HepG2 (cell line): ENCODE measurements at regions not wholly inside any gene's neighbourhood (a gene's known extent, or its start where the extent isn't known, plus 50 kb on each side); places are given as distances from the start of the nearest gene placed in this dataset.

Source experiments
- ATAC-seq: fragments of 200-7000 bp; cut with Tn5 transposase; 3 replicates; pipeline ENCODE4 v1.9.1; 2020; ENCODE audit warnings: mild to moderate bottlenecking, moderate library complexity
- BruUV-seq: library from RNA; stranded (reverse); fragments of 400-500 nt; replicated peaks from 2 replicates; lab custom pipeline; 2021; lab: Mats Ljungman, UMichigan
- CTCF ChIA-PET: fragments of 300-600 bp; formaldehyde crosslinking; extraction: SDS; loops from one replicate; lab custom pipeline; 2021; ENCODE audit warnings: low total read pairs, inconsistent platforms, low intra/inter-chr PET ratio; lab: Yijun Ruan, JAX
- POLR2A ChIA-PET: fragments of 350-600 bp; sonication (Branson Sonifier 250); formaldehyde crosslinking; loops from one replicate; lab custom pipeline; 2020; ENCODE audit warnings: antibody characterized with exemption, inconsistent platforms; lab: Yijun Ruan, JAX
- DNase-seq: peaks from one replicate; pipeline ENCODE4 v3.0.0-alpha.2; 2015; ENCODE audit warnings: low spot score
- FAIRE-seq: peaks from 3 replicates; lab custom pipeline; 2011; peaks lifted over from hg19 to GRCh38; lab: Jason Lieb, UNC
- H2AFZ ChIP-seq: one replicate; pipeline ENCODE4 v1.6.1; 2011; ENCODE audit warnings: low read length, inconsistent platforms
- H3K27ac ChIP-seq: fragments of 300-600 bp; 3 replicates; pipeline ENCODE4 v1.8.0; 2011; ENCODE audit warnings: mixed run types, mild to moderate bottlenecking, mixed read lengths, low read length, inconsistent platforms; ENCODE audit not compliant: insufficient read depth; ENCODE audit errors: extremely low read length
- H3K27me3 ChIP-seq, 2 experiments: fragments of 200-600 bp in 1 of 2; 2 replicates in 1 of 2; 3 replicates in 1 of 2; pipeline versions ENCODE4 v1.6.0 to v1.8.0; 2011; ENCODE audit warnings: low read length in 2 of 2, mild to moderate bottlenecking in 2 of 2, moderate library complexity in 2 of 2, inconsistent platforms in 1 of 2; ENCODE audit not compliant: insufficient read depth in 2 of 2, control insufficient read depth in 1 of 2
- H3K36me3 ChIP-seq, 2 experiments: fragments of 200-600 bp in 1 of 2; replicated peaks in 1 of 2; 2 replicates in 1 of 2; 3 replicates in 1 of 2; pipeline versions ENCODE4 v1.5.1 to v1.8.0; 2011; ENCODE audit warnings: low read length in 2 of 2, inconsistent platforms in 1 of 2; ENCODE audit not compliant: insufficient read depth in 2 of 2, control insufficient read depth in 1 of 2
- H3K4me1 ChIP-seq: 2 replicates; pipeline ENCODE4 v1.5.1; 2012; ENCODE audit warnings: low read length, inconsistent platforms; ENCODE audit not compliant: insufficient read depth
- H3K4me2 ChIP-seq: 2 replicates; pipeline ENCODE4 v1.6.0; 2011; ENCODE audit warnings: low read depth, low read length, inconsistent platforms
- H3K4me3 ChIP-seq, 3 experiments: fragments of 200-600 bp in 1 of 3; sonication (generic), shearing (Covaris generic) in 1 of 3; replicated peaks in 1 of 3; 2 replicates each; pipeline ENCODE4 v1.5.1; 2011 to 2016; ENCODE audit warnings: low read length in 3 of 3, inconsistent platforms in 2 of 3, low read depth in 2 of 3, mild to moderate bottlenecking in 2 of 3, control low read depth in 1 of 3, mixed read lengths in 1 of 3; ENCODE audit not compliant: insufficient read depth in 1 of 3
- H3K79me2 ChIP-seq: one replicate; pipeline ENCODE4 v1.6.1; 2011; ENCODE audit warnings: low read length, inconsistent platforms; ENCODE audit not compliant: insufficient read depth
- H3K9ac ChIP-seq: 2 replicates; pipeline ENCODE4 v1.6.0; 2011; ENCODE audit warnings: mild to moderate bottlenecking, low read depth, low read length, inconsistent platforms; ENCODE audit not compliant: insufficient read depth
- H3K9me3 ChIP-seq: 2 replicates; pipeline ENCODE4 v1.5.1; 2012; ENCODE audit warnings: mild to moderate bottlenecking, low read length
- H4K20me1 ChIP-seq: 2 replicates; pipeline ENCODE4 v1.6.0; 2011; ENCODE audit warnings: inconsistent platforms, mild to moderate bottlenecking, low read length, moderate library complexity; ENCODE audit not compliant: insufficient read depth
- CREB1 ChIP-seq, 2 experiments: fragments of 450-650 bp in 1 of 2; IDR thresholded peaks; 2 replicates each; pipeline ENCODE4 v1.6.1; 2016 to 2017; ENCODE audit warnings: control low read depth in 1 of 2, mild to moderate bottlenecking in 1 of 2, missing compliant biosample characterization in 1 of 2, missing genetic modification characterization in 1 of 2
- HDAC6 ChIP-seq: fragments of 200-600 bp; sonication (generic); IDR thresholded peaks from 2 replicates; pipeline ENCODE4 v1.7.0; 2017; ENCODE audit warnings: mild to moderate bottlenecking, antibody characterized with exemption, low read length, low read depth
- ISX ChIP-seq: sonication (generic); formaldehyde crosslinking; conservative IDR thresholded peaks from 2 replicates; pipeline ENCODE4 v1.5.0; 2020; ENCODE audit warnings: missing genetic modification reagents
- MED8 ChIP-seq: sonication (generic); formaldehyde crosslinking; IDR thresholded peaks from 2 replicates; pipeline ENCODE4 v1.8.1; 2023; ENCODE audit warnings: mild to moderate bottlenecking, missing genetic modification reagents; ENCODE audit not compliant: insufficient replicate concordance
- MIXL1 ChIP-seq: IDR thresholded peaks from 2 replicates; pipeline ENCODE4 v1.6.1; 2016
- NFIC ChIP-seq: IDR thresholded peaks from 2 replicates; pipeline ENCODE4 v1.6.1; 2012; ENCODE audit warnings: mild to moderate bottlenecking, low read length, inconsistent platforms
- ZFY ChIP-seq: sonication (generic); formaldehyde crosslinking; IDR thresholded peaks from 2 replicates; pipeline ENCODE4 v1.4.0; 2020; ENCODE audit warnings: missing genetic modification reagents
- ZNF552 ChIP-seq: sonication (generic); formaldehyde crosslinking; IDR thresholded peaks from 2 replicates; pipeline ENCODE4 v1.9.0; 2022; ENCODE audit warnings: missing genetic modification reagents, mild to moderate bottlenecking, borderline replicate concordance
- ZNF749 ChIP-seq: sonication (generic); formaldehyde crosslinking; IDR thresholded peaks from 2 replicates; pipeline ENCODE4 v1.8.0; 2022; ENCODE audit warnings: mild to moderate bottlenecking, missing genetic modification reagents, moderate library complexity, borderline replicate concordance
- ZXDC ChIP-seq: sonication (generic); formaldehyde crosslinking; IDR thresholded peaks from 2 replicates; pipeline ENCODE4 v1.5.0; 2020; ENCODE audit warnings: mild to moderate bottlenecking, missing genetic modification reagents
- WGBS: methylation state at CpG from one replicate; pipeline ENCODE4 v1.1.6; 2017; ENCODE audit warnings: low lambda C conversion rate; 5-methylcytosine and 5-hydroxymethylcytosine counted together
- in situ Hi-C: cut with HindIII; loops from 2 replicates; pipeline ENCODE4 v1.10.0; 2017; ENCODE audit warnings: low pct_unique_long_range_greater_than_20kb; ENCODE audit not compliant: extremely low pct_ligation_motif_present
- intact Hi-C: fragments of 100-400 bp; cut with micrococcal nuclease; formaldehyde crosslinking; loops from one replicate; pipeline ENCODE4 v1.10.0; 2022; ENCODE audit not compliant: unreplicated experiment
- TF ChIP-seq, protein P1 (sequence below): sonication (generic); formaldehyde crosslinking; IDR thresholded peaks from 2 replicates; pipeline ENCODE4 v1.4.0; 2020; ENCODE audit warnings: missing genetic modification reagents, borderline replicate concordance
- TF ChIP-seq, protein P2 (sequence below): sonication (generic); formaldehyde crosslinking; IDR thresholded peaks from 2 replicates; pipeline ENCODE4 v1.8.0; 2022; ENCODE audit warnings: missing genetic modification reagents, mild to moderate bottlenecking, borderline replicate concordance

GRCh38 chr3:118055381-118055780, 979.3 kb downstream of the IGSF11 start:
- Histone ChIP-seq H4K20me1 (no peaks in the 10 kb centered on the region), H3K27me3 (no peaks in the 10 kb centered on the region), H3K79me2 (no peaks in the 10 kb centered on the region), H3K36me3 (no peaks in the 10 kb centered on the region), H2AFZ (no peak overlapping the region), H3K9me3 (peaks cover 71% of the 10 kb centered on the region), H3K4me3 (no peak overlapping the region), H3K4me1 (no peaks in the 10 kb centered on the region), H3K4me2 (no peak overlapping the region), H3K27ac (no peak overlapping the region), H3K9ac (no peak overlapping the region)
- POLR2A ChIA-PET = no interaction called here
- CTCF ChIA-PET = no interaction called here
- intact Hi-C loops (no loop called here), in situ Hi-C loops (no loop called here)
- TF ChIP-seq NFIC (no peak), ZNF552 (CRISPR knock-in tag) (no peak), ISX (CRISPR knock-in tag) (no peak), ZXDC (CRISPR knock-in tag) (no peak), ZNF749 (CRISPR knock-in tag) (no peak), MIXL1 (no peak), MED8 (CRISPR knock-in tag) (no peak), HDAC6 (no peak), CREB1 (IDR thresholded peaks at IDR 0.05) (no peak), CREB1 (CRISPR knock-in tag; IDR thresholded peaks at IDR 0.05) (no peak), ZFY (CRISPR knock-in tag) (no peak)
- TF ChIP-seq, protein P1, sequence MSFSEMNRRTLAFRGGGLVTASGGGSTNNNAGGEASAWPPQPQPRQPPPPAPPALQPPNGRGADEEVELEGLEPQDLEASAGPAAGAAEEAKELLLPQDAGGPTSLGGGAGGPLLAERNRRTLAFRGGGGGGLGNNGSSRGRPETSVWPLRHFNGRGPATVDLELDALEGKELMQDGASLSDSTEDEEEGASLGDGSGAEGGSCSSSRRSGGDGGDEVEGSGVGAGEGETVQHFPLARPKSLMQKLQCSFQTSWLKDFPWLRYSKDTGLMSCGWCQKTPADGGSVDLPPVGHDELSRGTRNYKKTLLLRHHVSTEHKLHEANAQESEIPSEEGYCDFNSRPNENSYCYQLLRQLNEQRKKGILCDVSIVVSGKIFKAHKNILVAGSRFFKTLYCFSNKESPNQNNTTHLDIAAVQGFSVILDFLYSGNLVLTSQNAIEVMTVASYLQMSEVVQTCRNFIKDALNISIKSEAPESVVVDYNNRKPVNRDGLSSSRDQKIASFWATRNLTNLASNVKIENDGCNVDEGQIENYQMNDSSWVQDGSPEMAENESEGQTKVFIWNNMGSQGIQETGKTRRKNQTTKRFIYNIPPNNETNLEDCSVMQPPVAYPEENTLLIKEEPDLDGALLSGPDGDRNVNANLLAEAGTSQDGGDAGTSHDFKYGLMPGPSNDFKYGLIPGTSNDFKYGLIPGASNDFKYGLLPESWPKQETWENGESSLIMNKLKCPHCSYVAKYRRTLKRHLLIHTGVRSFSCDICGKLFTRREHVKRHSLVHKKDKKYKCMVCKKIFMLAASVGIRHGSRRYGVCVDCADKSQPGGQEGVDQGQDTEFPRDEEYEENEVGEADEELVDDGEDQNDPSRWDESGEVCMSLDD (CRISPR knock-in tag) = no peak
- TF ChIP-seq, protein P2, sequence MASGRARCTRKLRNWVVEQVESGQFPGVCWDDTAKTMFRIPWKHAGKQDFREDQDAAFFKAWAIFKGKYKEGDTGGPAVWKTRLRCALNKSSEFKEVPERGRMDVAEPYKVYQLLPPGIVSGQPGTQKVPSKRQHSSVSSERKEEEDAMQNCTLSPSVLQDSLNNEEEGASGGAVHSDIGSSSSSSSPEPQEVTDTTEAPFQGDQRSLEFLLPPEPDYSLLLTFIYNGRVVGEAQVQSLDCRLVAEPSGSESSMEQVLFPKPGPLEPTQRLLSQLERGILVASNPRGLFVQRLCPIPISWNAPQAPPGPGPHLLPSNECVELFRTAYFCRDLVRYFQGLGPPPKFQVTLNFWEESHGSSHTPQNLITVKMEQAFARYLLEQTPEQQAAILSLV (CRISPR knock-in tag) = no peak
- DNase-seq (no peak), ATAC-seq (no peak), FAIRE-seq (no peak)
- WGBS = 0% methylated on average over 1 of the region's 1 CpG
- BruUV-seq = no TSS peak
